ENCODE measurements at regions not wholly inside any gene's neighbourhood (a gene's known extent, or its start where the extent isn't known, plus 50 kb on each side); places are given as distances from the start of the nearest gene placed in this dataset.

DNA sequence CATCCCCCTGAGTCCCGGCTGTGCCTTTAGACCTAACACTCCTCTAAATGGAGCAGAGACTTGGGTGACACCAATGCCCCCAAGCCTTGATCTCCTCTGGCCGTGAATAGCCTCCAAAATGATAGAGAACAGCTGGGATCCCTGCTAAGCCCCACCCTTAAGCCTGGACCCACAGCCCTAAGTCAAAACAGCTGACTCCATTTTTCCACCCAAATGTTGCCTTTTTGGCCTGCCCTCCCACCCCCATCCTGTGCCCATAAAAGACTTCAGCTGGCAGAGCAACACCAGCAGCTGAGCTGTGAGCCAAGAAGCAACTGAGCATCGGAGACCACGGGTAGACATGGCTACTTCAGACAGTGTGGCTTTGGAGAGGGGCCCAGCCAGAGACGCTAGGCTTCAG, 420.8 kb downstream of the NPHP4 start:
- ATAC-seq (no peak), DNase-seq (no peak)
- ChIA-PET POLR2A (no interaction called here), CTCF (no interaction called here)
- TF ChIP-seq, protein P1, sequence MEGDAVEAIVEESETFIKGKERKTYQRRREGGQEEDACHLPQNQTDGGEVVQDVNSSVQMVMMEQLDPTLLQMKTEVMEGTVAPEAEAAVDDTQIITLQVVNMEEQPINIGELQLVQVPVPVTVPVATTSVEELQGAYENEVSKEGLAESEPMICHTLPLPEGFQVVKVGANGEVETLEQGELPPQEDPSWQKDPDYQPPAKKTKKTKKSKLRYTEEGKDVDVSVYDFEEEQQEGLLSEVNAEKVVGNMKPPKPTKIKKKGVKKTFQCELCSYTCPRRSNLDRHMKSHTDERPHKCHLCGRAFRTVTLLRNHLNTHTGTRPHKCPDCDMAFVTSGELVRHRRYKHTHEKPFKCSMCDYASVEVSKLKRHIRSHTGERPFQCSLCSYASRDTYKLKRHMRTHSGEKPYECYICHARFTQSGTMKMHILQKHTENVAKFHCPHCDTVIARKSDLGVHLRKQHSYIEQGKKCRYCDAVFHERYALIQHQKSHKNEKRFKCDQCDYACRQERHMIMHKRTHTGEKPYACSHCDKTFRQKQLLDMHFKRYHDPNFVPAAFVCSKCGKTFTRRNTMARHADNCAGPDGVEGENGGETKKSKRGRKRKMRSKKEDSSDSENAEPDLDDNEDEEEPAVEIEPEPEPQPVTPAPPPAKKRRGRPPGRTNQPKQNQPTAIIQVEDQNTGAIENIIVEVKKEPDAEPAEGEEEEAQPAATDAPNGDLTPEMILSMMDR (IDR thresholded peaks at IDR 0.05): no peak
- no peaks in the 10 kb centered on the region for H3K4me1 Mint-ChIP-seq (ENCODE audit: low read depth)
- peaks cover 8% of the 10 kb centered on the region for H3K9me3 Mint-ChIP-seq
- H3K27me3 Mint-ChIP-seq: no peaks in the 10 kb centered on the region
- no peak overlapping the region for H3K27ac Mint-ChIP-seq
- no peak overlapping the region for H3K4me3 Mint-ChIP-seq
- intact Hi-C loops (cut with micrococcal nuclease): no loop called here
- no peaks in the 10 kb centered on the region for H3K36me3 Mint-ChIP-seq (ENCODE audit: low read depth)

DNA sequence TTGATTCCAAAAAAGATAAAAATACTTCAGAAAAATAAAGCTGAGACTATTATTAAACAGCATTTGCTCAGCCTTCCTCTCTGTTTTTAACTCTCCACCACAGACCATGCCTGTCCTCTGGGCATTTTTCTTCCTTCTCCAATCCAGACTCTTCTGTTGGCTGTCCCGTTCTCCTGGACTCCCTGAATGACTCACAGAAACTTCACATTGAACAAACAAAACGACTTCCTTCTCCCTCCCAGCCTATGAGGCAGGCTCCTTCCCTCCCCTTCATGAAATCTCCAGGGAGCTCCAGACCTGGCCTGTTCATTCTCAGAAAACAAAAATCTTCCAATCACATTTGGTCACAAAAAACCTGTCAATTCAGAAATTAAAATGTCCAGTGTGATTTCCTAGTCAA, 421.3 kb downstream of the NPHP4 start:
- no peak overlapping the region for H3K27ac Mint-ChIP-seq
- intact Hi-C loops (cut with micrococcal nuclease): no loop called here
- CTCF ChIA-PET: no interaction called here
- H3K27me3 Mint-ChIP-seq: no peaks in the 10 kb centered on the region
- TF ChIP-seq, protein P1 (IDR thresholded peaks at IDR 0.05): no peak
- DNase-seq: no peak
- no peak overlapping the region for H3K4me3 Mint-ChIP-seq
- POLR2A ChIA-PET: no interaction called here
- no peak for ATAC-seq
- peaks cover 8% of the 10 kb centered on the region for H3K9me3 Mint-ChIP-seq
- H3K4me1 Mint-ChIP-seq (ENCODE audit: low read depth): no peaks in the 10 kb centered on the region
- H3K36me3 Mint-ChIP-seq (ENCODE audit: low read depth): no peaks in the 10 kb centered on the region

DNA sequence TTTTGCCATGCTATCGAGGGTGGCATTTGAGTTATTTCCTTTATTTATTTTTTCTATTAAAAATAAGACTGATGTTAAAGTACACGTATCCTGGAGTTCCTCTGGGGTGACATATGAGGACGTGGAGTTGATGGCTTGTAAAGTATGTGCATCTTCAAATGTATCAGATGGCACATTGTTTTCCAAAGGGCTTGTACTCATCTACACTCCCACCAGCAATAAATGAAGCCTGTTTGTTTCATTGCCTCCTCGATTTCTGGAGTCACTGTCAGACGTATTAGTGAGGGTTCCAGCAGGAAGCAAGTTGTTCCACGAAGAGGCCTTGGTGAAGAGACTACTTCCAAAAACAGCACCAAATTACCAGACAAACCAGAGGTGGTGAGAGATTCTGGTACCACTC, 423.9 kb downstream of the NPHP4 start:
- ATAC-seq (no peak), DNase-seq (no peak)
- Mint-ChIP-seq H3K27ac (no peak overlapping the region), H3K4me1 (ENCODE audit: low read depth) (no peaks in the 10 kb centered on the region), H3K9me3 (peaks cover 8% of the 10 kb centered on the region), H3K36me3 (ENCODE audit: low read depth) (no peaks in the 10 kb centered on the region), H3K27me3 (no peaks in the 10 kb centered on the region), H3K4me3 (no peak overlapping the region)
- CTCF ChIA-PET: no interaction called here
- TF ChIP-seq, protein P1 (IDR thresholded peaks at IDR 0.05): no peak
- intact Hi-C loops (cut with micrococcal nuclease): no loop called here
- POLR2A ChIA-PET: no interaction called here

DNA sequence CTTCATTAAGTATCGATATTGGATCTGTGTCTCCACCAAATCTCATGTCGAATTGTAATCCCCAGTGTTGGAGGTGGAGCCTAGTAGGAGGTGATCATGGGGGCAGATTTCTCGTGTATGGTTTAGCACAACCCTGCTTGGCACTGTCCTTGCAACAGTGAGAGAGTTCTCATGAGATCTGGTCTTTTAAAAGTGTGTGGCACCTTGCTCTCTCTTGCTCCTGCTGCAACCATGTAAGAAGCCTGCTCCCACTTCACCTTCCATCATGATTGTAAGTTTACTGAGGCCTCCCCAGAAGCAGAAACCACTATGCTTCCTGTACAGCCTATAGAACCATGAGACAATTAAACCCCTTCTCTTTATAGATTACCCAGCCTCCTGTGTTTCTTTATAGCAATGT, 424.4 kb downstream of the NPHP4 start:
- no peak overlapping the region for H3K27ac Mint-ChIP-seq
- H3K27me3 Mint-ChIP-seq: no peaks in the 10 kb centered on the region
- H3K4me1 Mint-ChIP-seq (ENCODE audit: low read depth): no peaks in the 10 kb centered on the region
- peaks cover 8% of the 10 kb centered on the region for H3K9me3 Mint-ChIP-seq
- ATAC-seq (no peak), DNase-seq (no peak)
- H3K36me3 Mint-ChIP-seq (ENCODE audit: low read depth): no peaks in the 10 kb centered on the region
- ChIA-PET CTCF (no interaction called here), POLR2A (no interaction called here)
- TF ChIP-seq, protein P1 (IDR thresholded peaks at IDR 0.05): no peak
- intact Hi-C loops (cut with micrococcal nuclease): no loop called here
- H3K4me3 Mint-ChIP-seq: no peak overlapping the region

DNA sequence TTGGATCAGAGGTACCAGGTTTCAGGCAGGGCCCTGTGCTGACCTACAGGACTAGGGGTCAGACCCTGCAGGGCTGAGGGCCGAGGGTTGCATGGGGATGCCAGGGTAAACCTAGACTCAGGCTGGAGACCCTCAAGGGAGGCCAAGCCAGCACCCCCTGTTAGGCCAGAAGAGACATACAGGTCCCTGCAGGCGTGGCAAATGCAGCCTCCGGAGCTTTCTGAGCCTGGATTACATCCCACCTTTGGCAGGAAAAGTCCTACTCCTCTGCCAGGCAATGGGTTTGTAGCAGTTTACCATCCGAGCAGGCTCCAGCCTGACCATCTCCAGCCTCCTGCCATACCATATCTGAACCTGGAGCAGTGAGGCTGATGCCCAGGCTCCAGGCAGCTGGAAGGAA, 425.3 kb downstream of the NPHP4 start:
- intact Hi-C loops (cut with micrococcal nuclease): no loop called here
- no peaks in the 10 kb centered on the region for H3K27me3 Mint-ChIP-seq
- DNase-seq (no peak), ATAC-seq (no peak)
- no peak overlapping the region for H3K4me3 Mint-ChIP-seq
- TF ChIP-seq, protein P1 (IDR thresholded peaks at IDR 0.05): no peak
- POLR2A ChIA-PET: no interaction called here
- no peaks in the 10 kb centered on the region for H3K4me1 Mint-ChIP-seq (ENCODE audit: low read depth)
- H3K36me3 Mint-ChIP-seq (ENCODE audit: low read depth): no peaks in the 10 kb centered on the region
- peaks cover 8% of the 10 kb centered on the region for H3K9me3 Mint-ChIP-seq
- no peak overlapping the region for H3K27ac Mint-ChIP-seq
- CTCF ChIA-PET: interaction anchor here (1.0 kb wide), 1 partner anchor 179 kb away, joined by 3 read pairs; no protein-coding TSS in a partner anchor

All from activated CD8-positive, alpha-beta T cell treated with anti-CD3 and anti-CD28 coated beads for 36 hours (primary cell).